ENCODE measurements at regions not wholly inside any gene's neighbourhood (a gene's known extent, or its start where the extent isn't known, plus 50 kb on each side); places are given as distances from the start of the nearest gene placed in this dataset.

GRCh38 chr17:49910094-49910857 is 58.7 kb upstream of the DLX4 start:
- Histone ChIP-seq H3K4me1 (ENCODE audit: insufficient read depth, low read length, poor library complexity, severe bottlenecking) (no peaks in the 10 kb centered on the region), H3K27ac (ENCODE audit: low read depth, low read length, poor library complexity, severe bottlenecking) (no peak overlapping the region), H3K9me3 (ENCODE audit: low read depth, low read length, poor library complexity, severe bottlenecking) (no peaks in the 10 kb centered on the region), H3K4me3 (ENCODE audit: low read depth, low read length, poor library complexity, severe bottlenecking) (no peak overlapping the region), H3K36me3 (ENCODE audit: insufficient read depth, low read length, poor library complexity, severe bottlenecking) (no peaks in the 10 kb centered on the region), H3K27me3 (replicated peaks; ENCODE audit: insufficient read depth, low read depth, low read length, poor library complexity) (peaks cover 42% of the 10 kb centered on the region)
- intact Hi-C loops (cut with micrococcal nuclease; ENCODE audit: unreplicated experiment): no loop called here
- BruUV-seq (replicated peaks): no TSS peak
- CTCF ChIA-PET: interaction anchor here (0.5 to 1.0 kb wide), 3 partner anchors 38 to 357 kb away, joined by 3 to 5 read pairs (median 4); partner anchors contain the start of gene DLX3
- TF ChIP-seq EZH2 (IDR thresholded peaks at IDR 0.05; ENCODE audit: borderline replicate concordance, low read depth, low read length, poor library complexity, severe bottlenecking) (peak; percentile 87), CTCF (conservative IDR thresholded peaks at IDR 0.05; ENCODE audit: low read depth, low read length) (no peak)
- no peak for DNase-seq (ENCODE audit: low spot score)
- POLR2A ChIA-PET (ENCODE audit: low non-redundant PET): no interaction called here

GRCh38 chr17:49910858-49911204 is 58.2 kb upstream of the DLX4 start:
- H3K4me3 ChIP-seq (ENCODE audit: low read depth, low read length, poor library complexity, severe bottlenecking): no peak overlapping the region
- H3K9me3 ChIP-seq (ENCODE audit: low read depth, low read length, poor library complexity, severe bottlenecking): no peaks in the 10 kb centered on the region
- intact Hi-C loops (cut with micrococcal nuclease; ENCODE audit: unreplicated experiment): no loop called here
- POLR2A ChIA-PET (ENCODE audit: low non-redundant PET): no interaction called here
- H3K36me3 ChIP-seq (ENCODE audit: insufficient read depth, low read length, poor library complexity, severe bottlenecking): no peaks in the 10 kb centered on the region
- no TSS peak for BruUV-seq (replicated peaks)
- H3K27me3 ChIP-seq (replicated peaks; ENCODE audit: insufficient read depth, low read depth, low read length, poor library complexity): peaks cover 38% of the 10 kb centered on the region
- no peaks in the 10 kb centered on the region for H3K4me1 ChIP-seq (ENCODE audit: insufficient read depth, low read length, poor library complexity, severe bottlenecking)
- no peak overlapping the region for H3K27ac ChIP-seq (ENCODE audit: low read depth, low read length, poor library complexity, severe bottlenecking)
- DNase-seq (ENCODE audit: low spot score): no peak
- TF ChIP-seq EZH2 (IDR thresholded peaks at IDR 0.05; ENCODE audit: borderline replicate concordance, low read depth, low read length, poor library complexity, severe bottlenecking) (no peak), CTCF (conservative IDR thresholded peaks at IDR 0.05; ENCODE audit: low read depth, low read length) (no peak)
- CTCF ChIA-PET: interaction anchor here (0.6 kb wide), 1 partner anchor 39 kb away, joined by 4 read pairs; no protein-coding TSS in a partner anchor

DNA sequence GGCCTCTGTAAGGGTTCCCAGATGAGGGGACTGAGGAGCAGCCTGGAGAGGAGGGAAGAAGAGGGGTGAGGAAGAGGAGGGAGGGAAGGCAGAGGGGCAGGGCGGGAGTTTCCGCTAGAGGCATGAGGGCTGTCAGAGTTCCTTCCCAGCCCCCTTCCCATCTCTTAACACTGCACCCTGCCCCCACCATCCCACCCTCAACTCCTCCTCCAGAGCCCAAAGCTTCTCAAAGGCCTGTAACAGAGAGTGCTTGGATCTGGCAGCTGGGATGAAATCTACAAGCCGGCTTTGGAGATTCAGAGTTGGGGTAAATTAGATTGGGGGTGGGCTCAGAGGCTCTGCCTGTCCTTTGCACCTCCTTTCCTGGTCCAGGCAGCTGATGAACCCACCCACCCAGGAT is 57.3 kb upstream of the DLX4 start:
- H3K4me3 ChIP-seq (ENCODE audit: low read depth, low read length, poor library complexity, severe bottlenecking): no peak overlapping the region
- peaks cover 38% of the 10 kb centered on the region for H3K27me3 ChIP-seq (replicated peaks; ENCODE audit: insufficient read depth, low read depth, low read length, poor library complexity)
- no peaks in the 10 kb centered on the region for H3K9me3 ChIP-seq (ENCODE audit: low read depth, low read length, poor library complexity, severe bottlenecking)
- CTCF ChIA-PET: no interaction called here
- TF ChIP-seq CTCF (conservative IDR thresholded peaks at IDR 0.05; ENCODE audit: low read depth, low read length) (no peak), EZH2 (IDR thresholded peaks at IDR 0.05; ENCODE audit: borderline replicate concordance, low read depth, low read length, poor library complexity, severe bottlenecking) (no peak)
- no TSS peak for BruUV-seq (replicated peaks)
- H3K27ac ChIP-seq (ENCODE audit: low read depth, low read length, poor library complexity, severe bottlenecking): no peak overlapping the region
- intact Hi-C loops (cut with micrococcal nuclease; ENCODE audit: unreplicated experiment): no loop called here
- POLR2A ChIA-PET (ENCODE audit: low non-redundant PET): no interaction called here
- no peaks in the 10 kb centered on the region for H3K36me3 ChIP-seq (ENCODE audit: insufficient read depth, low read length, poor library complexity, severe bottlenecking)
- no peak for DNase-seq (ENCODE audit: low spot score)
- H3K4me1 ChIP-seq (ENCODE audit: insufficient read depth, low read length, poor library complexity, severe bottlenecking): no peaks in the 10 kb centered on the region

All from A673 (cell line).